NCI-H1092 treated with DMSO at 0.1 percent for 48 hours (cell line): ENCODE measurements at regions not wholly inside any gene's neighbourhood (a gene's known extent, or its start where the extent isn't known, plus 50 kb on each side); places are given as distances from the start of the nearest gene placed in this dataset.
"Not testable (repeated sequence)": the region's sequence is repeated elsewhere in the genome, so short reads cannot be mapped to it uniquely, and the experiment has no call there.

ENCODE experiments used
- DNase-seq: peaks from one replicate; lab custom pipeline; 2025; lab: John Stamatoyannopoulos, UW

DNA sequence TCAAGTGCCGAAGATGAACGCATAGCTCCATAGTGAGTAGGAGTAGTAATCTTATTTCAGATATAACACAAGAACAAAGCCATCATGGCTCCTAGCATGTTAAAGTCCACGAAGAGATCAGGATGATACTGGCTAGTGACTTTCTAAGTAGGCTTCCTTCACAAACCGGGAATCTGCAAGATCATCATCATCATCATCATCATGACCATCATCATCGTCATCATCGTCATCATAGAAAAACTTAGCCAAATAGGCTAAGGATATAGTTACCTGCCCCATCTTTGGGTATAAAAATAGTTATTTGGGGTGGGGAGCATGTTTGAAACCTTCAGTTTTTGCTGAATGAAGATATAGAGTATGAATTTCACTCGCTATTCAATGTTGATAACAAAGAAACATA is 57.9 kb downstream of the PYDC2 start:
- no peak for DNase-seq

- no peak for DNase-seq
Observed at GRCh38 chr3:191521055-191521454, 60.1 kb downstream of the PYDC2 start.

DNA sequence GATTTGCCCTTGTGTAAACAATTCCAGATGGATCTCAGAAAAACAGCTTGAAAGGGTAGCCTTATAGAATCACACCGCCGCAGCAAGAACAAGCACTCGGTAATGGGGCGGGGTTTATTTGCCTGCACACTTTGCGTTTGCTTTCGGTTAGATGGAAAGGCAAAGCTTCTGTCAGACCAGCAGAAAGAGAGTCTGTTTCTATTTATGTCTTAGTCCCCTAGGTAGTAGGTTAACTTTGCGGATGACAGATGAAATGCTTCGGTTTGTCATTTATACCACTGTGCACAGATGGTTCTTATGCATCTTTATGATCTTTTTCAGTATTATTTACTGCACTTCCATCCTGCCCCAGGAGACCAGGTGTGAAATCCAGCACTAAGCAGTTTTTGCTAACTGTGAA is 62.2 kb downstream of the PYDC2 start:
- peak; percentile 75 for DNase-seq

- no peak for DNase-seq
Observed at GRCh38 chr3:191528589-191528988, 67.6 kb downstream of the PYDC2 start.

- DNase-seq, result no peak
Observed at GRCh38 chr3:191529992-191530391, 69.0 kb downstream of the PYDC2 start.

- DNase-seq, result no peak
Observed at GRCh38 chr3:191531434-191531972, 70.5 kb downstream of the PYDC2 start.

DNA sequence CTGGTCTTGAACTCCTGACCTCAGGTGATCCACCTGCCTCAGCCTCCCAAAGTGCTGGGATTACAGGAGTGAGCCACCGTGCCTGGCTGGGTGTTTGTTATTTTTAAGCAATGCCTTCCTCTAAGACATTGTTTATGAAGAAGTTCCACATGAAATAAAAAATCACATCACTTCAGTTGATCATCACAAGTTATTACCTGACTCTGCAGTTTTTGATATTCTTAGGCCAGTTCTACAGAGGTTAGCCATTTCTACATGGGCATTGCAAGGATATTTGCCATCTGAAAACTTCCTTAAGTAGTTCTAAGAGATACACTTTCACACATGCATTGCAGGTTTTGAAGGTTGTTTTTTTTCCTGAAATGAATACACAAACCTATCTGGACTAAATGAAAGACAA is 82.1 kb downstream of the PYDC2 start:
- DNase-seq, result no peak

GRCh38 chr3:191543897-191544296 is 82.9 kb downstream of the PYDC2 start:
- DNase-seq, result no peak

DNA sequence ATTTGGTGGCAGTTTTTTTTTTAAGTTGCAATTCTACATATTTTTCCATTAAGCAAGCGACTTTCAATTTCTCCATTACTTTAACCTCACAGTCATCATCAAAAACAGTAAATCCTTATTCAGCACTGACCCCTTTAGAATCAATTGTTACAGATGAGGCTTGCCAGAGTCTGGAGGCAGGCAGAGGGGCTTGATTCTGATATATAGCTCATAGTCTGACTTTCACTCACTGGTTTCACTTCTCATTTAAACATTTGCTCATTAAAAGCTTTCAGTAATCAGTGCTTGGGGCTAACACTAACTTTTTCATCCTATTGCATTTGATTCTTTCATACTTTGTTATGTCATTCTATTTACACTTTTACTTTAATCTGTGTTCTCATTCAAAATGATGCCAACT is 88.4 kb downstream of the PYDC2 start:
- DNase-seq, result no peak

- no peak for DNase-seq
Observed at GRCh38 chr3:191555037-191555436, 94.1 kb downstream of the PYDC2 start.

DNA sequence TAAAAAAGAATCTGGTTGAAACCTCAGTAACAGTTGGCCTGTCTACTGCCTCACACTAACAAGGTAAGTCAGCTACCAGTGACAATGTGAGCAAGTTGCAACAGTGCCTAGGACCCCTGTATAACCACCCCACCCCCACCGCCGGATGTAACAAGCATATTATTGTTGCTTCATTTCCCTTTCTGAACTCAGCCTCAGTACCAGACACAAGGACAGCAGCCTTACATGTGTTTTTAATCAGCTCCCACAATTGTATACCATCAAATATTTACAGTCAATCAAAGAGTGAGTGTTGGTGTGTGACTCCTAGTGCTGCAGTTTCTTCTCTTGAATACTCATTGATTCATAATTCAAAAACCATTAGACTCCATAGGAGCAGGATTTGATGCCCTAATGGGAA is 96.4 kb downstream of the PYDC2 start:
- DNase-seq, result no peak

- no peak for DNase-seq
Observed at GRCh38 chr3:191563722-191564121, 102.8 kb downstream of the PYDC2 start.

GRCh38 chr3:191566469-191566868 is 105.5 kb downstream of the PYDC2 start:
- DNase-seq, result no peak

GRCh38 chr3:191568206-191568605 is 107.2 kb downstream of the PYDC2 start:
- no peak for DNase-seq

GRCh38 chr3:191592105-191592504 is 131.1 kb downstream of the PYDC2 start:
- DNase-seq, result no peak

DNA sequence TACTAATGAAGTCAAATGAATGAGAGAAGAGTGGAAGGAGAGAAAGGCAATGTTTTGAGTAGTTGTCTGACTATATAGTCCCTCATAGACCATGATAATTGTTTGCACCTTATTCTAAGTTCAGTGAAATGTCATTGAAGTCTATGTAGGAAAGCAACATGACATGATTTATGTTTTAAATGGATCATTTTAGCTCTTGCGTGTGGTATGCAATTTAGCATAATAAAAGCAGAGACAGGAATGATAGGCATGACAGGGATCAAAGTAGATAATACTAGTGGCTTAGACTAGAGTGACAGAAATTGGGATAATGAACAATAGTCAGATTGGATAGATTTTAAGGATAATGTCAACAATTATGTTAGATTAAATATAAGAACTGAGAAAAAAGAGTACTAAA is 132.5 kb downstream of the PYDC2 start:
- DNase-seq, result no peak

- DNase-seq, result not testable (repeated sequence)
Observed at GRCh38 chr3:191615511-191615910, 154.5 kb downstream of the PYDC2 start.

GRCh38 chr3:191624299-191624698 is 163.3 kb downstream of the PYDC2 start:
- no peak for DNase-seq

- DNase-seq, result no peak
Observed at GRCh38 chr3:191627064-191627463, 166.1 kb downstream of the PYDC2 start.

DNA sequence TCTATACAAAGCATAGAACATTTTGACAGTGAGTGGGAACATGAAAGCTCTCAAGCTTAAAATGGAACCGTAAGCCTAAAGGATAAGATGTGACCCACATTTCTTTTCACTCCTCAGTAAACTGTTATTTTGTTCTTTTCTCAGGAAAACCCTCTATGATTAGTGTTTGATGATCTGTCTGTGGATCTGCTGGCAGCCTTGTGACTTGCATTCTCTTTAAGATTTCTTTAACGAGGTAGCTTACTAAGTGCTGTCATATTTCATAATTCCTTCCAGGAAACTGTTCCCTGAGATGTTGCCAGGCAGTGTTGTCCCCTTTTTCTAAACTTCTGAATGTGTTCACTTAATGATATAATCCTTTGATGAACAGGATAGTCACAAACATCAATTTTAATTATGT is 167.6 kb downstream of the PYDC2 start:
- DNase-seq, result no peak

DNA sequence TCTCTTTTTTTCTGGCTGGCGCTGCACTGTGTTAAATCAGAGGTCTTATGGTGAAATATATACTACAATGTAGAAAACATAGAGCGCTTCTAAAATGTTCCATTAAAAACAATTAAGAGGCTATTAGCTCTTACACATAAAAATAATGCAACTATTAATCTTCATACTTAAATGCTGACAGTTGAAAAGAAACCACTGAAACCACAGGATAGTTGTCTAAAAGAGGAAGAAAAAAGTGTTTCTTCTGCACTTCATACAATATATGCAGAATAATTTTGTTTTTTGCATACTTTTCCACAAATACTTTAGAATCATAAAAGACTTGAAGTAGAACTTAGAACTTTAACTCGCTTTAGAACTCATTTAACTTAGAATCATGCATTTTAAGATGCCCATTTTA is 170.5 kb downstream of the PYDC2 start:
- DNase-seq, result no peak

GRCh38 chr3:191634902-191635301 is 173.9 kb downstream of the PYDC2 start:
- no peak for DNase-seq

- no peak for DNase-seq
Observed at GRCh38 chr3:191637611-191638010, 176.6 kb downstream of the PYDC2 start.

DNA sequence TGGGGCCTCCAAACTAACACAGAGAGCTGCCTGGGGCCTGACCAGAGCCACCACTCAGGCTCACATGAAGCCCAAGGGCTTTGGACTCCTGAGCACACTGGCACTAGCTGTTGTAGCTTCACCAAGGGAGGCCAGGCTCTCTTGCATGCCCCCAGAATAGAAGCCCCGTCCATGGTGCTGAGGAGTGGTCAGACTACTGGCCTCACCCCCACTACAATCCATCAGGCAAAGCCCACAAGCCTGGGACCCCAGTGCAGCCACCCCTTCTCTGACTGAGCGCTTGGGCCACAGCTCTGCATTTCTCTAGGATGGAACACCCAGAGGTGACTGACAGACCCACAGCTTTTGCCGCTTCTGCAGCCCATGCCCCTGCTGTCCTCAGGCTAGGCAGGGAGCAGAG is 180.8 kb downstream of the PYDC2 start:
- no peak for DNase-seq

GRCh38 chr3:191644291-191644690 is 183.3 kb downstream of the PYDC2 start:
- DNase-seq, result no peak
